NCI-H146 (cell line): ENCODE measurements at regions not wholly inside any gene's neighbourhood (a gene's known extent, or its start where the extent isn't known, plus 50 kb on each side); places are given as distances from the start of the nearest gene placed in this dataset.
"Not testable (repeated sequence)": the region's sequence is repeated elsewhere in the genome, so short reads cannot be mapped to it uniquely, and the experiment has no call there.

ENCODE experiments used
- DNase-seq: peaks from one replicate; lab custom pipeline; 2025; lab: John Stamatoyannopoulos, UW

DNA sequence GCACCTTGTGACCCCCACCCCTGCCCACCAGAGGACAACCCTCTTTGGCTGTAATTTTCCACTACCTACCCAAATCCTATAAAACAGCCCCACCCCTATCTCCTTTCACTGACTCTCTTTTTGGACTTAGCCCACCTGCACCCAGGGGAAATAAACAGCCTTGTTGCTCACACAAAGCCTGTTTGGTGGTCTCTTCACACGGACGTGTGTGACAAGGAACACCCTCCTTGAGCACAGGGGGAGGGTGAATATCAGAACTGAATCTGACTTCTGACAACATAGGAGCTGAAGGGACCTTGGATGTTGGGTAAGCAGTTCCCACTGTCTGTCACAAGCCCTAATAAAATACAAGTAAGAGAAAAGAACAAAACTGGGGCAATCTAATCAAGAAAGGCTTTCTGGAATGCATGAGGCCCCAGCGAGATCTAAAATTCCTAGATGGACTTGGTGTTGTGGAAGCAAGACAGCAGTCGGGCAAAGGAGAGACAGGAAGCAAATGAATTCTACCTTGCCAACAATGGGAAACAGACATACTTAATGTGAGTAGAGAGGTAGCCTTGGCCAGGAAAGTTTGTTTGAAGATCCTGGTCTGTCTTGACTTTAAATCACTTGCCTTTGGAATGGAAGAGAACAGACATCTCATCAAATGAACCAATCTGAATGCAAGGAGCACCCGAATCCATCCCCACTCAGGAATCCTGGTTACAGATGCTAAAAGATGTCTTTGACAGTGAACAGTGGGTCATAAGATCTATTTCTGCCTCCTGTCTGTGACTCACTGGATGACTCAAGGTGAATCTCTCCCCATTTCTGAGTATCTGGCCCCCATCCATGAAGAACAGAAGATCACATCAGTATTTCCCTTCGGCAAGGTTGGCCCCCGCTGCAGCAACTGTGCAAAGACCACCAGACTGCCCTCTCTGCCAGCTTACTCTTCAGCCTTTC, 53.3 kb downstream of the OLFML3 start:
- DNase-seq: no peak

DNA sequence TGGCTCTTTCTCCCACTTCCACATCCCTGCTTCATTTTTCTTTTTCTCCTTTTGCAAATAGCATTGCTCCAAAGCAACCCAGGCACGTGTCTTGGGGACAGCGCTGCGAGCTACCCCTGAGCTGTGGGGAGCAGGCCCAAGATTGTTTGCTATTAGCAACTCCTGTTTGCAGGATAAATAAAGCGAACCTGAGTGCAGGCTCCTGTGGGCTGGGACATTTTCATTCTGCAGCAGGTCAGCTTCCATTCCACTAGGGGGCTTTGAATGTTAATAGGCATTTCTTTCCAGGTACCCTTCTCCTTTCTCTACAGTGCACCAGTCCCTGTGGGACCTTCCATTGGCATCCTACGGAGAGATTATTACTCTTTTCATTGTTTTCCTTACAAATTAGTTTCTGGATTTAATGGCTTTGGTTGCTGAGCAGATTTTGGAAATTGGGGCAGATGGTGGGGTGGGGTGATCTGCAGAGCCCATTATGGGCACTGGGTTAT, 54.0 kb downstream of the OLFML3 start:
- DNase-seq: peak; percentile 14

- no peak for DNase-seq
Observed at GRCh38 chr1:114033961-114034360, 54.7 kb downstream of the OLFML3 start.

DNA sequence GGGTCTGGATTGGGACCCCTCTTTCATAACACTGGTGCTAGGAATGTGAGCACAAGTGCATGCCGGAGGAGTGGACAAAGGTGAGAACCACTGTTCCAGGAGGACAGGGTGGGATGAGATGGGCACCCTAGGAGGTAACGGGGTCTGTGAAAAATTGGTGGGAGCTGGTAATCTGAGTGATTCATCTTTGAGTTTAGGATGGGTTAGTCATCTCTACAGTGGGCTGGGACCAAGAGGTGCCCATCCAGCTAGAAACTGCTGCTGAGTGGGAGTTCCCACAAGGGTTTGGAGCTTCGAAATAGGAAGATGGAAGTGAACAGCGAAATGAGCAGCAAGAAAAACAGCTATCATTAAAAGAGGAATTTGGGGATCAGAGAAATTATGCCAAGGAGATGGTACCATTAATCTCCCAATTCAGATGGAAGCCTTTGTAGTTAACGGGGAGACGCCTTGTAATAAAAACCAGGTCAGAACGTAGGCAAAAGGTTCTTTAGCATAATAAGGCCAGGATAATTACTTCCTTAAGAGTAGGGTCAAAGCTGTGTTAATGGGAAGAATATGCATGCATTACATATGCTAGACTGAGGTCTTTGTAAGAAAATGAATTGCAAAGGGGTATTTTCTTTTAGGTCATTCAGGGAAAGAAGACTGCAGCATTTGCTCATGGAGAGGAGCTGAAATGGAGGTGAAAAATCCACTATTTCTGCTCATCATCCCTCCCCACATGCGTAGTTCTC, 55.5 kb downstream of the OLFML3 start:
- no peak for DNase-seq

GRCh38 chr1:114035304-114035700, 56.0 kb downstream of the OLFML3 start:
- no peak for DNase-seq

- DNase-seq: not testable (repeated sequence)
Observed at GRCh38 chr1:114036841-114037630, 57.8 kb downstream of the OLFML3 start.

- DNase-seq: no peak
Observed at GRCh38 chr1:114037631-114037890, 58.3 kb downstream of the OLFML3 start.

DNA sequence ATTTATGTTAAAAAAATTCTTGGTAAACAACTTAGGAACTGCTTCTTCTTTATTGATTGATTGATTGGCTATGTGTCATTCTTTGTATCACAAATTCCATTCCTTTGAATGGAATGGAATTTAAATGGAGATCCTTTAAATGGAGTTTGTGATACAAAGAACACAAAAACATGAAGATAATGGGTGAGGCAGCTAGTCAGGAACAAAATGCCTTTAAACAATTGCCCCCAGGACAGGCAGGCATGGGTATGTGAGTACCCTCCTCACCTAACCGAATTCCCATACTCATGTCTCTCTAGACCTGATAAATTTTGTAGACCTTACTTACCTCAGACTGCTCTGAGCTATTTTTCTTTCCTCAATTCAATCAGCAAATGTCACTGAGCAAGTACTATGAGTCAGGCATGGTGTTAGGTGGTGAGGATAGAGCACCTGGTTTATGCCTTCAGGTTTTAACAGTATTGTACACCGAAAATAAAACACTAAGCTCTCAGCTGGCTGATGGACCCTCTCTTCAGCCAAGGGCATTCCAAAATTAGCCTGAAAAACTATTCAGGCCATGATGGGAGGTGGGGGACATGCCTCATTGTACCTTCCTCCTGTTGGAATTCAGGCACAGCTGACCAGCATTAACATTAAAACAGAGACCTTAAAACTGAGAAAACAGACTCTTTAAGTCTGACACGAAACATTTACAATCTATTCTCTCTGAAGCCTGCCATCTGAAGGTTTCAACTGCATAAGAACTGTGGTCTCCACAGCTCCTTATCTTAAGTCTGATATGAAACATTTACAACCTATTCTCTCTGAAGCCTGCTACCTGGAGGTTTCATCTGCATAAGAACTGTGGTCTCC, 58.9 kb downstream of the OLFML3 start:
- DNase-seq: no peak
